Ascending aorta (tissue), 2 donors: ENCODE measurements at regions not wholly inside any gene's neighbourhood (a gene's known extent, or its start where the extent isn't known, plus 50 kb on each side); places are given as distances from the start of the nearest gene placed in this dataset.

Experiments
- DNase-seq, 2 donors: peaks; one replicate each; pipeline ENCODE4 v3.0.0-alpha.2; 2019; ENCODE audit warnings: low spot score in 2 of 2
- H3K27ac ChIP-seq, 2 donors: fragments of 200-600 bp; sonication (generic); one replicate each; pipeline ENCODE4 v1.5.1; 2016 to 2017; ENCODE audit warnings: mild to moderate bottlenecking in 1 of 2
- H3K27me3 ChIP-seq: fragments of 200-600 bp; sonication (generic); one replicate; pipeline ENCODE4 v1.5.1; 2017
- H3K36me3 ChIP-seq, 2 donors: fragments of 200-600 bp; sonication (generic); one replicate each; pipeline ENCODE4 v1.5.1; 2016
- H3K4me1 ChIP-seq, 2 donors: fragments of 200-600 bp; sonication (generic); one replicate each; pipeline ENCODE4 v1.5.1; 2016 to 2017; ENCODE audit warnings: mild to moderate bottlenecking in 1 of 2
- H3K4me3 ChIP-seq, 2 donors: fragments of 200-600 bp; sonication (generic); one replicate each; pipeline ENCODE4 v1.5.1; 2016 to 2017; ENCODE audit warnings: mild to moderate bottlenecking in 1 of 2
- H3K9me3 ChIP-seq, 2 donors: fragments of 200-600 bp; sonication (generic); one replicate each; pipeline ENCODE4 v1.5.1; 2016
- intact Hi-C: fragments of 100-400 bp; cut with DNase I; formaldehyde crosslinking; loops from one replicate; pipeline ENCODE4 v1.15.1; 2023
- TF ChIP-seq, protein P1 (sequence below), 3 experiments: fragments of 200-600 bp in 2 of 3; fragments of 450-650 bp in 1 of 3; sonication (generic) in 2 of 3; IDR thresholded peaks; one replicate each; pipeline ENCODE4 v1.5.1; 2016 to 2019; ENCODE audit warnings: antibody characterized with exemption in 3 of 3, mild to moderate bottlenecking in 1 of 3, moderate library complexity in 1 of 3

- Histone ChIP-seq H3K36me3 (no peaks in the 10 kb centered on the region), H3K27me3 (no peaks in the 10 kb centered on the region), H3K4me3 (no peak overlapping the region), H3K9me3 (no peaks in the 10 kb centered on the region), H3K27ac (no peak overlapping the region), H3K4me1 (no peaks in the 10 kb centered on the region)
- TF ChIP-seq, protein P1, sequence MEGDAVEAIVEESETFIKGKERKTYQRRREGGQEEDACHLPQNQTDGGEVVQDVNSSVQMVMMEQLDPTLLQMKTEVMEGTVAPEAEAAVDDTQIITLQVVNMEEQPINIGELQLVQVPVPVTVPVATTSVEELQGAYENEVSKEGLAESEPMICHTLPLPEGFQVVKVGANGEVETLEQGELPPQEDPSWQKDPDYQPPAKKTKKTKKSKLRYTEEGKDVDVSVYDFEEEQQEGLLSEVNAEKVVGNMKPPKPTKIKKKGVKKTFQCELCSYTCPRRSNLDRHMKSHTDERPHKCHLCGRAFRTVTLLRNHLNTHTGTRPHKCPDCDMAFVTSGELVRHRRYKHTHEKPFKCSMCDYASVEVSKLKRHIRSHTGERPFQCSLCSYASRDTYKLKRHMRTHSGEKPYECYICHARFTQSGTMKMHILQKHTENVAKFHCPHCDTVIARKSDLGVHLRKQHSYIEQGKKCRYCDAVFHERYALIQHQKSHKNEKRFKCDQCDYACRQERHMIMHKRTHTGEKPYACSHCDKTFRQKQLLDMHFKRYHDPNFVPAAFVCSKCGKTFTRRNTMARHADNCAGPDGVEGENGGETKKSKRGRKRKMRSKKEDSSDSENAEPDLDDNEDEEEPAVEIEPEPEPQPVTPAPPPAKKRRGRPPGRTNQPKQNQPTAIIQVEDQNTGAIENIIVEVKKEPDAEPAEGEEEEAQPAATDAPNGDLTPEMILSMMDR (IDR thresholded peaks at IDR 0.05), result no peak
- intact Hi-C loops, result no loop called here
- no peak for DNase-seq
Observed at GRCh38 chr2:176780348-176780747, 432.2 kb upstream of the HNRNPA3 start.

GRCh38 chr2:176781570-176782217 lies 430.9 kb upstream of the HNRNPA3 start:
- H3K4me3 ChIP-seq, result no peak overlapping the region
- H3K4me1 ChIP-seq, result no peaks in the 10 kb centered on the region
- no peaks in the 10 kb centered on the region for H3K36me3 ChIP-seq
- H3K27ac ChIP-seq, result no peak overlapping the region
- H3K9me3 ChIP-seq, result no peaks in the 10 kb centered on the region
- intact Hi-C loops, result no loop called here
- TF ChIP-seq, protein P1 (IDR thresholded peaks at IDR 0.05), result no peak
- no peak for DNase-seq
- no peaks in the 10 kb centered on the region for H3K27me3 ChIP-seq

- Histone ChIP-seq H3K36me3 (no peaks in the 10 kb centered on the region), H3K27ac (no peak overlapping the region), H3K4me1 (no peaks in the 10 kb centered on the region), H3K27me3 (no peaks in the 10 kb centered on the region), H3K9me3 (no peaks in the 10 kb centered on the region), H3K4me3 (no peak overlapping the region)
- TF ChIP-seq, protein P1 (IDR thresholded peaks at IDR 0.05), result no peak
- intact Hi-C loops, result no loop called here
- DNase-seq, result no peak
Observed at GRCh38 chr2:176784633-176785200, 427.9 kb upstream of the HNRNPA3 start.

GRCh38 chr2:176789751-176790150 lies 422.8 kb upstream of the HNRNPA3 start:
- Histone ChIP-seq H3K36me3 (no peaks in the 10 kb centered on the region), H3K27me3 (no peaks in the 10 kb centered on the region), H3K4me1 (no peaks in the 10 kb centered on the region), H3K4me3 (no peak overlapping the region), H3K9me3 (no peaks in the 10 kb centered on the region), H3K27ac (no peak overlapping the region)
- intact Hi-C loops, result no loop called here
- TF ChIP-seq, protein P1 (IDR thresholded peaks at IDR 0.05), result no peak
- no peak for DNase-seq

GRCh38 chr2:176790468-176790867 lies 422.1 kb upstream of the HNRNPA3 start:
- TF ChIP-seq, protein P1 (IDR thresholded peaks at IDR 0.05), result no peak
- Histone ChIP-seq H3K27me3 (no peaks in the 10 kb centered on the region), H3K9me3 (no peaks in the 10 kb centered on the region), H3K4me1 (no peaks in the 10 kb centered on the region), H3K36me3 (no peaks in the 10 kb centered on the region), H3K4me3 (no peak overlapping the region), H3K27ac (no peak overlapping the region)
- intact Hi-C loops, result no loop called here
- no peak for DNase-seq
